ENCODE measurements at regions not wholly inside any gene's neighbourhood (a gene's known extent, or its start where the extent isn't known, plus 50 kb on each side); places are given as distances from the start of the nearest gene placed in this dataset.

DNA sequence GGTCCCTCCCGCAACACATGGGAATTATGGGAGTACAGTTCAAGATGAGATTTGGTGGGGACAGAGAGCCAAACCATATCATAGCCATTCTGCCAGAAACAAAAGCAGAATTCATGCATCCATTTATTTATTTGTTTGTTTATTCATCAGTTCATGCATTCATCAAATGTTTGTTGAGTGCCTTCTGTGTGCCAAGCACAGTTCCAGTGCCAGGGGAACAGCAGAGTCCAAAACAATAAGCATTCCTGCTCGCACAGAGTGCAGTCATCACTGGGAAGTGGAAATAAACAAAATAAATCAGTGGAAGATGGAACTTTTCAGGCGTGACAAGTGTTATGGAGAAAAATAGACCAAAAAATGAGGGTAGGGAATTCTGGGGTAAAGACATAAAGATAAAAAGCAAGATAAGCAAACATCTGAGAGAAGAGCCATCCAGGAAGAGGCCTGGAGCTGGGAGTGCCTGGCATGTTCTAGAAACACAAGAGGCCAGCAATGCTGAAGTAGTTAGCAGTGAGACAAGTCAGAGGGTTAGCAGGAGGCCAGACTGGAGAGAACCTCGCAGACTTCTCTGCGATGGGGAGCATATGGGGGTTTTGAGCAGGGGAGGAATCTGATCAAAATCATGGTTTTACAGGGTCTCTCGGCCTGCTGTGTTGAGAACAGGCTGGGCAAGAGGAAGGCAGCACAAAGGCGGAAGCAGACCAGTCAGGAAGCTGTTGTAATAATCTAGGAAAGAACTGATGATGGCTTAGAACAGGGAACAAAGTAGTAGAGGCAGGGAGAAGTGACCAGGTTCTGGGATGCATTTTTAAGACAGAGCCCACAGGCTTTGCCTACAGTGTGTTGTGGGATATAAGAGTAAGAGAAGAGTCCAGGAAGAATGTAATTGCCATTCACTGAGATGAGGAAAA lies 113.2 kb downstream of the GLUL start:
- TF ChIP-seq, protein P1, sequence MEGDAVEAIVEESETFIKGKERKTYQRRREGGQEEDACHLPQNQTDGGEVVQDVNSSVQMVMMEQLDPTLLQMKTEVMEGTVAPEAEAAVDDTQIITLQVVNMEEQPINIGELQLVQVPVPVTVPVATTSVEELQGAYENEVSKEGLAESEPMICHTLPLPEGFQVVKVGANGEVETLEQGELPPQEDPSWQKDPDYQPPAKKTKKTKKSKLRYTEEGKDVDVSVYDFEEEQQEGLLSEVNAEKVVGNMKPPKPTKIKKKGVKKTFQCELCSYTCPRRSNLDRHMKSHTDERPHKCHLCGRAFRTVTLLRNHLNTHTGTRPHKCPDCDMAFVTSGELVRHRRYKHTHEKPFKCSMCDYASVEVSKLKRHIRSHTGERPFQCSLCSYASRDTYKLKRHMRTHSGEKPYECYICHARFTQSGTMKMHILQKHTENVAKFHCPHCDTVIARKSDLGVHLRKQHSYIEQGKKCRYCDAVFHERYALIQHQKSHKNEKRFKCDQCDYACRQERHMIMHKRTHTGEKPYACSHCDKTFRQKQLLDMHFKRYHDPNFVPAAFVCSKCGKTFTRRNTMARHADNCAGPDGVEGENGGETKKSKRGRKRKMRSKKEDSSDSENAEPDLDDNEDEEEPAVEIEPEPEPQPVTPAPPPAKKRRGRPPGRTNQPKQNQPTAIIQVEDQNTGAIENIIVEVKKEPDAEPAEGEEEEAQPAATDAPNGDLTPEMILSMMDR (tag by site-specific recombination; IDR thresholded peaks at IDR 0.05), result no peak
- no peak for TF ChIP-seq ZNF140 (tag by site-specific recombination; IDR thresholded peaks at IDR 0.05)
- TF ChIP-seq ZBTB21 (tag by site-specific recombination; IDR thresholded peaks at IDR 0.05), result no peak
- no peak for TF ChIP-seq ZNF629 (tag by site-specific recombination; IDR thresholded peaks at IDR 0.05)
- no peak for TF ChIP-seq SP2 (tag by site-specific recombination; IDR thresholded peaks at IDR 0.05)
- TF ChIP-seq ZNF175 (tag by site-specific recombination; IDR thresholded peaks at IDR 0.05), result no peak

All from HEK293 (cell line).